Omental fat pad (tissue), 3 donors: ENCODE measurements at regions not wholly inside any gene's neighbourhood (a gene's known extent, or its start where the extent isn't known, plus 50 kb on each side); places are given as distances from the start of the nearest gene placed in this dataset.

Experiments
- ATAC-seq: fragments of 150-250 bp; one replicate; pipeline ENCODE4 v1.9.1; 2016; ENCODE audit warnings: mild to moderate bottlenecking, moderate library complexity; ENCODE audit not compliant: low FRiP score
- DNase-seq: peaks from one replicate; pipeline ENCODE4 v3.0.0-alpha.2; 2019; ENCODE audit warnings: low spot score
- CTCF ChIP-seq, 3 donors: fragments of 450-650 bp; IDR thresholded peaks; one replicate each; pipeline ENCODE4 v1.5.1; 2016 to 2017; ENCODE audit warnings: antibody characterized with exemption in 3 of 3, mild to moderate bottlenecking in 3 of 3, moderate library complexity in 2 of 3

GRCh38 chr11:134759274-134759673 is 347.2 kb upstream of the B3GAT1 start:
- DNase-seq (no peak), ATAC-seq (no peak)
- no peak for TF ChIP-seq CTCF (IDR thresholded peaks at IDR 0.05)

- DNase-seq (no peak), ATAC-seq (no peak)
- no peak for TF ChIP-seq CTCF (IDR thresholded peaks at IDR 0.05)
These were observed 346.4 kb upstream of the B3GAT1 start for GRCh38 chr11:134758342-134758931.

GRCh38 chr11:134757633-134758032 is 345.6 kb upstream of the B3GAT1 start:
- DNase-seq, result no peak
- ATAC-seq, result no peak
- no peak for TF ChIP-seq CTCF (IDR thresholded peaks at IDR 0.05)

GRCh38 chr11:134756811-134757540 is 344.9 kb upstream of the B3GAT1 start:
- ATAC-seq (no peak), DNase-seq (no peak)
- TF ChIP-seq CTCF (IDR thresholded peaks at IDR 0.05), result no peak

- ATAC-seq, result no peak
- DNase-seq, result no peak
These were observed 343.5 kb upstream of the B3GAT1 start for GRCh38 chr11:134755535-134755934.

GRCh38 chr11:134754521-134755198 is 342.6 kb upstream of the B3GAT1 start:
- ATAC-seq (no peak), DNase-seq (no peak)
- TF ChIP-seq CTCF (IDR thresholded peaks at IDR 0.05), result no peak

More at GRCh38 chr11:134755535-134755934, 343.5 kb upstream of the B3GAT1 start:
- no peak for TF ChIP-seq CTCF (IDR thresholded peaks at IDR 0.05)
